CMK (cell line): ENCODE measurements at regions not wholly inside any gene's neighbourhood (a gene's known extent, or its start where the extent isn't known, plus 50 kb on each side); places are given as distances from the start of the nearest gene placed in this dataset.

Experiments
- DNase-seq: peaks from one replicate; pipeline ENCODE4 v3.0.0-alpha.2; 2010; ENCODE audit warnings: low read depth

- no peak for DNase-seq
Measured at GRCh38 chr5:174376726-174377373, 331.3 kb downstream of the NSG2 start.

DNA sequence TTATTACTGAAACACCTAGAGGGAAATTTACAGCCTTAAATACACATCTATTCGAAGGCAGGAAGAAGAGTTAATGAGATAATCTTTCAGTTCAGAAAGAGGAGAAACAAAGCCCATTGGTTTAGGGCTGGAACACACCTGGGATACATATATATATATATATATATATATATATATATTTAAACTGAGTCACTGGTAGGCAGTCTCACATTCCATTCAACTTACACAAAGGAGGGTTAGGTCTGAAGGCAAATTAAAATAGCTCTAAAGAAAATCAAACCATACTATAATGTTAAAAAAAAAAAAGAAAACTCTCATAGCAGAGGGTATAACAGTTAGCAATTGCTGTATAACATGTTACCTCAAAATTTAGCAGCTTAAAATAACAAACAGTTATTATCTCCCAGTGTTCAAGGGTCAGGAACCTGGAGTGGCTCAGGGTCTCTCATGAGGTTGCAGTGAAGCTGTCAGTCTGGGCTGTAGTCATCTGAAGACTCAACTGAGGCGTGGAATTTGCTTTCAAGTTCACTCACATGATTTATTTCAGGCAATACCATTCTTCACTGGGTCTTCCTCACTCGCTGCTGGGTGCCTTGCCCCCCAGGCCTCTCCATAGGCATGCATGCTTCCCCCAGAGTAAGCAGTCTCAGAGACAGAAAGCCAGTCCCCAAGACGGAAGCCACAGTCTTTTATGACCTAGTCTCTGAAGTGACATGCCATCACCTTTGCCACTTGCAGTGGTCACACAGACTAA is 332.8 kb downstream of the NSG2 start:
- no peak for DNase-seq

- no peak for DNase-seq
Measured at GRCh38 chr5:174380311-174380710, 334.8 kb downstream of the NSG2 start.

DNA sequence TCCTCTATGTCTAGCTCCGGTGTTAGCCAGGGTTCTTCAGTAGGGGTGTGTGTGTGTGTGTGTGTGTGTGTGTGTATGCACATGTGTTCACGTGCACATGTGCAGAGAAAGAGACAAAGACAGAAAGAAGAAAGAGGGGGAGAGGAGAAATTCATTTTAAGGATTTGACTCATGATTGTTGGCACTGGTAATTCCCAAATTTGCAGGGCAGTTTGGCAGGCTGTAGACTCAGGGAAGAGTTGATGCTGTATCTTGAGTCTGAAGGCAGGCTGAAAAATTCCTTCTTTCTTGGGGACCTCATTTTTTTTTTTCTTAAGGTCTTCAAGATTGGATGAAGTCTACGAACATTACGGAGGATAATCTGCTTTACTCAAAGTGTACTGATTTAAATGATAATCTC is 335.7 kb downstream of the NSG2 start:
- no peak for DNase-seq

DNA sequence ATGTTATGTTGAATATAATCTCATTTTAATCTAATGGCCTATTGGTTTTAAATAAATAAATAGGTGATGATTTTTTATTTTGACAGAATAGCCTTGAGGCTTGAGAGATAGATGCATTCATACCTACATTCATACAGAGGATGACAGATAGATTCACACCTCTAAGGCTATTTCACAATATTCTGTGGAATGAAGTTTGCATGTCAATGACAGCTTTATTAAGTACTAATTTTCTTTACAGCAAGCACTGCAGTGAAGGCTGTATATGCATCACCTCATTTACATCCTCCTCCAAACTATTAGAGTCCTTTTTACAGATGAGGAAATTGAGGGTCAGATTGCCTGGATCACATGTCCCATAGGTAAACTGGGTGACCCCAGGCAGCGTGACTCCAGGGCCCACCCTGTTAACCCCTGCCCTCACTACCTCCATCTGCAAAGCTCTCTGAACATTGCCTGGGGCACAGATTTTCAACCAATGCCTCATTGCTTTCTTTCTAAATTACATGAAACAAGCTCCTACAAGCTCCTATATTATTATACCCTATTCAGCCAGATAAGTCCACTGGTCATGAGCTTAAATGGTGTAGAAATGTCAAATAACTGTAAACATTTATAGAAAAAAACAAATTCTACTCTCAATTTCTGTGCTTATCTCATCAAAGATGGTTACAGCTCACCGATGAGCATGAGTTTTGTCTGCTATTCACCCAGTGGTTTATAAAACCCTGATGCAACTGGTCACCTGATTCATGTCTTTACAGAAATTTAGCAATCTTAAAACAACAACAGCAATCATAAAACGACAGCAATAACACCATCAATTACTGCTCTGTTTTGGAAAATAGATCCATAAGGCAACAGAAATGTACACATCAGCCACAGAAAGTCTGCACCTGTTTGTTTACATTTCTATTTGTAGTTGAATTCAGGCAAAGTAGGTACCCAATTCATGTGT is 338.0 kb downstream of the NSG2 start:
- DNase-seq: no peak

GRCh38 chr5:174384509-174384947 is 339.0 kb downstream of the NSG2 start:
- no peak for DNase-seq

- DNase-seq: no peak
Measured at GRCh38 chr5:174386306-174386705, 338.1 kb upstream of the MSX2 start.

DNA sequence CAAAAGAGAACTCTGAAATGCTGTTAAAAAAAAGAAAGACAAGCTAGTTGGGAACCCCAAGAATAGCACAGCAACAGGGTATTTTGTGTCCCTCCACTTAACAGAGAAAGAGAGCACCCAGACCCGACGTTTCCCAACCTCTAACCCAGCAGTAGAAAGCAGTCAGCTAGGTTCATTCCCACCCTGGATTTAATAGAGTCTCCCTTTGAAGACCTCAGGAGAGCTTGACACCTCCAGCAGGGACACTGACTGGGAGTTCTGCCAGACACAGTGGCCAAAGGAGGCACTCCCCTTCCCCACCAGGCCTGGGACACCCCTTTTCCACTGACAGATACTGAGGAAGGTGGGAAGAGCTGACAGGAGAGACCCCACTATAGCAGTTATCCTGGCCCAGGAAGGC is 337.5 kb upstream of the MSX2 start:
- DNase-seq: no peak

DNA sequence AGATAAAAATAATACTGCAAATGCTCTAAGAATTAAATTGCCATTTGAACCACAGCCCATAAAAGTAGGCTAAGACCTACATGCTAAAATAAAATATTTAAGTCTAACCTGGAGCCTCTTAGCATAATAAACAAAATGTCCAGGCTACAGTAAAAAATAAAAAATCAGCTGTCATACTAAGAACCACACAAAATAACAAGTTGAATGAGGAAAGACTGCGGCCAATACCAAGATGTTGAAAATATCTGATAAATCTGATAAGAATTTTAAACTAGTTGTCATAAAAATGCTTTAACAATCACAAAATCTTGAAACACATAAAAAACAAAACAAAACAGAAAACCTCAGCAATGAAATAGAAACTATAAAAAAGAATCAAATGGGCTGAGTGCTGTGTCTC is 336.9 kb upstream of the MSX2 start:
- DNase-seq: no peak

GRCh38 chr5:174392892-174393291 is 331.5 kb upstream of the MSX2 start:
- no peak for DNase-seq

DNA sequence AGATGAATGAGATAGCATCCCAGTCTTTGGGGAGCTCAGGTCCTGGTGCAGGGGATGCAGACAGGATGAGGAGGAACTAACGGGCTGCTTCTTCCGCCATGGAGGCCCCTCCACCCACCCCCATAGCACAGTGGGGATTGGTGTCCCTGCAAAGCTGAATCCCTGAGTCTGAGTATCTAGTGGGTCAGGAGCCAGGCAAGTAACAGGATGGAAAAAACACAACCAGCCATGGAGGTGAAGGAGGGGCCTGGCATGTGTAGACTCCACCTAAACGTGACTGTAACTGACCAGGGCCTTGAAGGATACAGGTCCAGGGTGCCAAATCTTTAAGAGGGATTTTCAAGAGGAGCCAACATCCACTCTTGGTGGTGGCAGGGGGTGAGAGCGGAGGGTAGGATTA is 327.8 kb upstream of the MSX2 start:
- DNase-seq: no peak

GRCh38 chr5:174397206-174397605 is 327.2 kb upstream of the MSX2 start:
- DNase-seq: no peak

GRCh38 chr5:174398171-174398570 is 326.2 kb upstream of the MSX2 start:
- no peak for DNase-seq

GRCh38 chr5:174399411-174399810 is 325.0 kb upstream of the MSX2 start:
- no peak for DNase-seq

DNA sequence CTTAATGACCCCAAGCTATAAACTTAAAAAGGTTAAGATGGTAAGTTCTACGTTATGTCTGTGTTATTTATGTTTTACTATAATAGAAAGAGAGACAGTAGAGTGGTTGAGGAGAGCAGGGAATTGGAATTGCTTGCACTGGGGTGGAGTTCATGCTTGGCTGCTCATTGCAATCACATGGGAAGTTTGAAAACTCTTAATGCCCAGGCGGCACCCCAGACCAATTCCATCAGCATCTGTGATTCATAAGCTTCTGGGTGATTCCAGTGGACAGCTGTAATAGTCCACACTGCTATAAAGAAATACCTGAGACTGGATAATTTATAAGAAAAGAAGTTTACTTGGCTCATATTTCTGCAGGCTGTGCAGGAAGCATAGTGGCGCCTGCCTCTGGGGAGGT is 323.9 kb upstream of the MSX2 start:
- no peak for DNase-seq

GRCh38 chr5:174401793-174402192 is 322.6 kb upstream of the MSX2 start:
- no peak for DNase-seq

- DNase-seq: no peak
Measured at GRCh38 chr5:174402222-174402812, 322.1 kb upstream of the MSX2 start.

DNA sequence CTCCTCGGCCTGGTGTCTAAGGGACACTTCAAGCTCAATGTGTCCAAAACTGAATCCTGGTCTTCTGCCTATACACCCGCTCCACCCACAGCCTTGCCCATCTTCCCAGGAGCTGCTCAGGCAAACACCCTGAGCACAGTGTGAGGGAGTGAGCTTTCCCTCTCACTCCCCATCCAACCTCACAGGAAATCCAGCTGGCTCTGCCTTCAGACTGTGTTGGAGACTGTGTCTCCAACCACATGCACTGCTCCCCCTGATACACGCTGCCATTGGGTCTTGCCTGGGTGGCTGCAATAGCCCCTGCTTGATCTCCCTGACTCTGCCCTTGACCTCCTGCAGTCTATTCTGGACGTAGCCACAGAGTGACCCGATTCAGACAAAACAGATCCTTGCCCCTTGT is 319.5 kb upstream of the MSX2 start:
- no peak for DNase-seq

GRCh38 chr5:174409070-174409469 is 315.3 kb upstream of the MSX2 start:
- DNase-seq: peak; percentile 24

- no peak for DNase-seq
Measured at GRCh38 chr5:174409971-174410370, 314.4 kb upstream of the MSX2 start.

GRCh38 chr5:174410716-174411478 is 313.5 kb upstream of the MSX2 start:
- no peak for DNase-seq

- DNase-seq: no peak
Measured at GRCh38 chr5:174411479-174411819, 312.9 kb upstream of the MSX2 start.
